ENCODE measurements at regions not wholly inside any gene's neighbourhood (a gene's known extent, or its start where the extent isn't known, plus 50 kb on each side); places are given as distances from the start of the nearest gene placed in this dataset.

- TF ChIP-seq CTCF (conservative IDR thresholded peaks at IDR 0.05; ENCODE audit: low read depth, low read length) (no peak), EZH2phosphoT487 (IDR thresholded peaks at IDR 0.05; ENCODE audit: borderline replicate concordance, low read length) (no peak)
Measured at GRCh38 chr20:57811374-57812020, 101.7 kb upstream of the PMEPA1 start.
